H9 (cell line): ENCODE measurements at regions not wholly inside any gene's neighbourhood (a gene's known extent, or its start where the extent isn't known, plus 50 kb on each side); places are given as distances from the start of the nearest gene placed in this dataset.

Experiments
- DNase-seq: peaks from one replicate; pipeline ENCODE4 v3.0.0-alpha.2; 2017
- H2AFZ ChIP-seq: one replicate; pipeline ENCODE4 v1.6.1; 2013; ENCODE audit warnings: mild to moderate bottlenecking, low read length, control low read depth, moderate library complexity
- H2AK5ac ChIP-seq: 2 replicates; pipeline ENCODE4 v1.6.1; 2013; ENCODE audit warnings: low read length, control low read depth, mixed read lengths; ENCODE audit not compliant: insufficient read length
- H2BK120ac ChIP-seq: one replicate; pipeline ENCODE4 v1.6.1; 2013; ENCODE audit warnings: low read depth, mild to moderate bottlenecking, low read length, control low read depth, inconsistent platforms; ENCODE audit not compliant: poor library complexity, severe bottlenecking
- H2BK12ac ChIP-seq: 2 replicates; pipeline ENCODE4 v1.6.1; 2013; ENCODE audit warnings: low read length, control low read depth, mixed read lengths, low read depth; ENCODE audit not compliant: insufficient read length
- H2BK15ac ChIP-seq: 2 replicates; pipeline ENCODE4 v1.6.1; 2013; ENCODE audit warnings: low read depth, low read length, control low read depth
- H2BK20ac ChIP-seq: one replicate; pipeline ENCODE4 v1.6.1; 2013; ENCODE audit warnings: low read depth, mild to moderate bottlenecking, low read length, control low read depth, inconsistent platforms; ENCODE audit not compliant: poor library complexity, severe bottlenecking
- H2BK5ac ChIP-seq: 2 replicates; pipeline ENCODE4 v1.6.1; 2013; ENCODE audit warnings: low read length, control low read depth, mixed read lengths; ENCODE audit not compliant: insufficient read length
- H3K14ac ChIP-seq: 2 replicates; pipeline ENCODE4 v1.6.1; 2013; ENCODE audit warnings: low read length, control low read depth; ENCODE audit not compliant: insufficient read depth
- H3K18ac ChIP-seq: 2 replicates; pipeline ENCODE4 v1.6.1; 2013; ENCODE audit warnings: low read depth, mild to moderate bottlenecking, mixed read lengths, low read length, control low read depth; ENCODE audit not compliant: insufficient read length
- H3K23ac ChIP-seq: 2 replicates; pipeline ENCODE4 v1.6.1; 2013; ENCODE audit warnings: low read length, control low read depth, mixed read lengths, low read depth; ENCODE audit not compliant: insufficient read length
- H3K23me2 ChIP-seq: 2 replicates; pipeline ENCODE4 v1.6.1; 2013; ENCODE audit warnings: low read depth, mild to moderate bottlenecking, mixed read lengths, low read length, control low read depth; ENCODE audit not compliant: insufficient read length, poor library complexity, severe bottlenecking
- H3K27ac ChIP-seq: 2 replicates; pipeline ENCODE4 v1.5.1; 2013; ENCODE audit warnings: low read length, control low read depth, mixed read lengths, low read depth; ENCODE audit not compliant: insufficient read length
- H3K27me3 ChIP-seq: 2 replicates; pipeline ENCODE4 v1.6.1; 2013; ENCODE audit warnings: low read length, control low read depth, inconsistent platforms; ENCODE audit not compliant: insufficient read depth
- H3K4ac ChIP-seq: 2 replicates; pipeline ENCODE4 v1.6.1; 2013; ENCODE audit warnings: low read depth, mild to moderate bottlenecking, control low read depth, inconsistent platforms, low read length, moderate library complexity
- H3K4me1 ChIP-seq: 2 replicates; pipeline ENCODE4 v1.6.1; 2013; ENCODE audit warnings: low read length, control low read depth, inconsistent platforms; ENCODE audit not compliant: insufficient read depth
- H3K4me2 ChIP-seq: 2 replicates; pipeline ENCODE4 v1.6.1; 2013; ENCODE audit warnings: low read length, control low read depth, mixed read lengths; ENCODE audit not compliant: insufficient read length, insufficient read depth
- H3K56ac ChIP-seq: 2 replicates; pipeline ENCODE4 v1.6.1; 2013; ENCODE audit warnings: low read depth, mild to moderate bottlenecking, mixed read lengths, low read length, control low read depth; ENCODE audit not compliant: insufficient read length
- H3K79me1 ChIP-seq: 2 replicates; pipeline ENCODE4 v1.6.1; 2013; ENCODE audit warnings: low read depth, mild to moderate bottlenecking, moderate library complexity, low read length, control low read depth, inconsistent platforms; ENCODE audit not compliant: insufficient read depth, poor library complexity, severe bottlenecking
- H3K79me2 ChIP-seq: 2 replicates; pipeline ENCODE4 v1.6.1; 2013; ENCODE audit warnings: low read length, control low read depth, inconsistent platforms; ENCODE audit not compliant: insufficient read depth
- H3K9ac ChIP-seq: 2 replicates; pipeline ENCODE4 v1.6.1; 2013; ENCODE audit warnings: low read length, control low read depth, mixed read lengths; ENCODE audit not compliant: insufficient read length; ENCODE audit errors: extremely low read depth
- H3K9me3 ChIP-seq: one replicate; pipeline ENCODE4 v1.6.1; 2013; ENCODE audit warnings: low read depth, low read length, inconsistent platforms; ENCODE audit not compliant: control insufficient read depth
- H3T11ph ChIP-seq: one replicate; pipeline ENCODE4 v1.6.1; 2013; ENCODE audit warnings: mild to moderate bottlenecking, low read length, control low read depth, inconsistent platforms
- H4K20me1 ChIP-seq: one replicate; pipeline ENCODE4 v1.6.1; 2013; ENCODE audit not compliant: control insufficient read depth, insufficient read length, insufficient read depth
- H4K5ac ChIP-seq: 2 replicates; pipeline ENCODE4 v1.6.1; 2013; ENCODE audit warnings: low read depth, mild to moderate bottlenecking, mixed read lengths, low read length, control low read depth; ENCODE audit not compliant: insufficient read length
- H4K8ac ChIP-seq: replicated peaks from 2 replicates; pipeline ENCODE4 v1.6.1; 2013; ENCODE audit warnings: low read length, control low read depth, mixed read lengths, low read depth; ENCODE audit not compliant: insufficient read length
- H4K91ac ChIP-seq: 2 replicates; pipeline ENCODE4 v1.6.1; 2013; ENCODE audit warnings: low read depth, mild to moderate bottlenecking, moderate library complexity, mixed read lengths, low read length, control low read depth; ENCODE audit not compliant: insufficient read length
- H3K27ac Mint-ChIP-seq, 3 experiments: 2 replicates in 2 of 3; 3 replicates in 1 of 3; pipeline ENCODE4 v1.8.0; 2020 to 2021; ENCODE audit warnings: mixed read lengths in 3 of 3, mild to moderate bottlenecking in 1 of 3, moderate library complexity in 1 of 3
- H3K27me3 Mint-ChIP-seq: 2 replicates; pipeline ENCODE4 v1.8.0; 2021; ENCODE audit warnings: low read depth, mild to moderate bottlenecking, moderate library complexity, mixed read lengths
- H3K36me3 Mint-ChIP-seq, 3 experiments: 2 replicates in 2 of 3; 3 replicates in 1 of 3; pipeline ENCODE4 v1.8.0; 2020 to 2021; ENCODE audit warnings: low read depth in 3 of 3, mixed read lengths in 3 of 3; ENCODE audit not compliant: insufficient read depth in 1 of 3
- H3K4me1 Mint-ChIP-seq, 2 experiments: 2 replicates each; pipeline ENCODE4 v1.8.0; 2020; ENCODE audit warnings: mixed read lengths in 2 of 2
- H3K4me3 Mint-ChIP-seq, 2 experiments: 2 replicates in 1 of 2; 3 replicates in 1 of 2; pipeline ENCODE4 v1.8.0; 2020 to 2021; ENCODE audit warnings: mild to moderate bottlenecking in 2 of 2, mixed read lengths in 2 of 2, moderate library complexity in 1 of 2
- H3K9me3 Mint-ChIP-seq, 2 experiments: 2 replicates in 1 of 2; 3 replicates in 1 of 2; pipeline ENCODE4 v1.8.0; 2020; ENCODE audit warnings: mild to moderate bottlenecking in 2 of 2, mixed read lengths in 2 of 2, moderate library complexity in 1 of 2
- WGBS: extraction: QIAGEN DNeasy Blood & Tissue Kit; methylation state at CpG from one replicate; pipeline ENCODE4 v1.1.7; 2013; ENCODE audit warnings: missing lambda C conversion rate, low lambda C conversion rate, mixed read lengths; ENCODE audit not compliant: insufficient read length; ENCODE audit errors: extremely low coverage; 5-methylcytosine and 5-hydroxymethylcytosine counted together
- TF ChIP-seq, protein P1 (sequence below): fragments of 200-600 bp; sonication (generic); conservative IDR thresholded peaks from 3 replicates; pipeline ENCODE4 v1.8.0; 2021; ENCODE audit warnings: antibody characterized with exemption, mild to moderate bottlenecking

DNA sequence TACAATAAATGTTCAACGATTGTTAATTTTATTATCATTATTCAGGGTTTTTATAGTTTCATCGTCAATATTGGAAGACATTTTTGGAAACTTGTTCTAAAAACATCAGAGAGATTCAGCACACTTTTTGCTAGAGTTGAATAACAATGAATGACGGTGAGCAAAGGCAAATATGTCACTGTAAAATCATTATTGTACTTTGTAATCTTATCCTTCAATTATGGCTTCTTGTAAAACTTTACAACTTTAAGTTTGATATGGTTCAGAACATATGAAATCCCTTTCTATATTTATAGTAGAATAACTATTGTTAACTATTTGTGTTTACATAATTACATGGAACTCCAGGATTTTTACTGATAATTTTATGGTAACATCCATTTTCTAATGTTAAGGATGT is 167.8 kb upstream of the SEMA3A start:
- no peaks in the 10 kb centered on the region for H3K27me3 Mint-ChIP-seq
- H3K79me1 ChIP-seq = no peaks in the 10 kb centered on the region
- H4K8ac ChIP-seq = no peak overlapping the region
- no CpG with 5 or more reads among the region's 3 CpGs for WGBS
- no peak overlapping the region for H3K18ac ChIP-seq
- H3K4ac ChIP-seq = no peak overlapping the region
- no peak overlapping the region for H2AK5ac ChIP-seq
- no peak overlapping the region for H3K4me2 ChIP-seq
- no peak overlapping the region for H2BK5ac ChIP-seq
- H3K9me3 ChIP-seq = no peaks in the 10 kb centered on the region
- H3K9ac ChIP-seq = no peak overlapping the region
- H3K4me3 Mint-ChIP-seq = no peak overlapping the region
- no peak overlapping the region for H3T11ph ChIP-seq
- H3K56ac ChIP-seq = no peak overlapping the region
- H3K23me2 ChIP-seq = no peaks in the 10 kb centered on the region
- H3K23ac ChIP-seq = no peak overlapping the region
- DNase-seq = no peak
- H4K5ac ChIP-seq = no peak overlapping the region
- H3K9me3 Mint-ChIP-seq = peaks cover 11 to 12% of the 10 kb centered on the region in 2 experiments; a peak in 4 of 5 replicates
- no peaks in the 10 kb centered on the region for H3K79me2 ChIP-seq
- no peaks in the 10 kb centered on the region for H3K4me1 ChIP-seq
- no peaks in the 10 kb centered on the region for H3K27me3 ChIP-seq
- peaks cover 3% of the 10 kb centered on the region in 2 experiments; a peak in 2 of 4 replicates for H3K4me1 Mint-ChIP-seq
- TF ChIP-seq, protein P1, sequence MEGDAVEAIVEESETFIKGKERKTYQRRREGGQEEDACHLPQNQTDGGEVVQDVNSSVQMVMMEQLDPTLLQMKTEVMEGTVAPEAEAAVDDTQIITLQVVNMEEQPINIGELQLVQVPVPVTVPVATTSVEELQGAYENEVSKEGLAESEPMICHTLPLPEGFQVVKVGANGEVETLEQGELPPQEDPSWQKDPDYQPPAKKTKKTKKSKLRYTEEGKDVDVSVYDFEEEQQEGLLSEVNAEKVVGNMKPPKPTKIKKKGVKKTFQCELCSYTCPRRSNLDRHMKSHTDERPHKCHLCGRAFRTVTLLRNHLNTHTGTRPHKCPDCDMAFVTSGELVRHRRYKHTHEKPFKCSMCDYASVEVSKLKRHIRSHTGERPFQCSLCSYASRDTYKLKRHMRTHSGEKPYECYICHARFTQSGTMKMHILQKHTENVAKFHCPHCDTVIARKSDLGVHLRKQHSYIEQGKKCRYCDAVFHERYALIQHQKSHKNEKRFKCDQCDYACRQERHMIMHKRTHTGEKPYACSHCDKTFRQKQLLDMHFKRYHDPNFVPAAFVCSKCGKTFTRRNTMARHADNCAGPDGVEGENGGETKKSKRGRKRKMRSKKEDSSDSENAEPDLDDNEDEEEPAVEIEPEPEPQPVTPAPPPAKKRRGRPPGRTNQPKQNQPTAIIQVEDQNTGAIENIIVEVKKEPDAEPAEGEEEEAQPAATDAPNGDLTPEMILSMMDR = no peak
- no peak overlapping the region for H2BK20ac ChIP-seq
- no peak overlapping the region for H3K27ac Mint-ChIP-seq
- peaks cover 0 to 7% (median 2%) of the 10 kb centered on the region in 3 experiments; a peak in 2 of 7 replicates for H3K36me3 Mint-ChIP-seq
- no peak overlapping the region for H2AFZ ChIP-seq
- no peaks in the 10 kb centered on the region for H4K20me1 ChIP-seq
- H2BK120ac ChIP-seq = no peak overlapping the region
- H2BK15ac ChIP-seq = no peak overlapping the region
- no peak overlapping the region for H3K14ac ChIP-seq
- no peak overlapping the region for H3K27ac ChIP-seq
- no peak overlapping the region for H4K91ac ChIP-seq
- H2BK12ac ChIP-seq = no peak overlapping the region
